GDM1 (cell line): ENCODE measurements at regions not wholly inside any gene's neighbourhood (a gene's known extent, or its start where the extent isn't known, plus 50 kb on each side); places are given as distances from the start of the nearest gene placed in this dataset.
"Not testable (repeated sequence)": the region's sequence is repeated elsewhere in the genome, so short reads cannot be mapped to it uniquely, and the experiment has no call there.

Experiments used
- DNase-seq: peaks from one replicate; lab custom pipeline; 2025; lab: John Stamatoyannopoulos, UW

- DNase-seq: no peak
Measured at GRCh38 chr20:22848364-22848763, 186.7 kb upstream of the SSTR4 start.

GRCh38 chr20:22851679-22852346 is 183.3 kb upstream of the SSTR4 start:
- DNase-seq: not testable (repeated sequence)

GRCh38 chr20:22861231-22861980 is 173.7 kb upstream of the SSTR4 start:
- no peak for DNase-seq

- DNase-seq: no peak
Measured at GRCh38 chr20:22861990-22862389, 173.1 kb upstream of the SSTR4 start.

- no peak for DNase-seq
Measured at GRCh38 chr20:22862671-22863230, 172.4 kb upstream of the SSTR4 start.

- no peak for DNase-seq
Measured at GRCh38 chr20:22863826-22864225, 171.3 kb upstream of the SSTR4 start.

- DNase-seq: no peak
Measured at GRCh38 chr20:22866812-22867341, 168.2 kb upstream of the SSTR4 start.

GRCh38 chr20:22878166-22878565 is 156.9 kb upstream of the SSTR4 start:
- DNase-seq: no peak

GRCh38 chr20:22880277-22880676 is 154.8 kb upstream of the SSTR4 start:
- DNase-seq: no peak

GRCh38 chr20:22887796-22888195 is 147.3 kb upstream of the SSTR4 start:
- DNase-seq: no peak

- no peak for DNase-seq
Measured at GRCh38 chr20:22890594-22891300, 144.4 kb upstream of the SSTR4 start.

GRCh38 chr20:22901164-22901563 is 133.9 kb upstream of the SSTR4 start:
- DNase-seq: no peak

GRCh38 chr20:22901921-22902320 is 133.2 kb upstream of the SSTR4 start:
- no peak for DNase-seq

GRCh38 chr20:22904386-22904785 is 130.7 kb upstream of the SSTR4 start:
- no peak for DNase-seq

GRCh38 chr20:22904905-22905304 is 130.2 kb upstream of the SSTR4 start:
- DNase-seq: no peak

- DNase-seq: no peak
Measured at GRCh38 chr20:22905658-22906057, 129.5 kb upstream of the SSTR4 start.

- no peak for DNase-seq
Measured at GRCh38 chr20:22908437-22908836, 126.7 kb upstream of the SSTR4 start.

GRCh38 chr20:22908944-22909343 is 126.2 kb upstream of the SSTR4 start:
- DNase-seq: no peak

- DNase-seq: no peak
Measured at GRCh38 chr20:22909436-22909835, 125.7 kb upstream of the SSTR4 start.

GRCh38 chr20:22910287-22910852 is 124.7 kb upstream of the SSTR4 start:
- no peak for DNase-seq

- no peak for DNase-seq
Measured at GRCh38 chr20:22914291-22914690, 120.8 kb upstream of the SSTR4 start.

GRCh38 chr20:22915512-22915911 is 119.6 kb upstream of the SSTR4 start:
- DNase-seq: no peak
